Medulla oblongata (tissue), 1 donor: ENCODE measurements at regions not wholly inside any gene's neighbourhood (a gene's known extent, or its start where the extent isn't known, plus 50 kb on each side); places are given as distances from the start of the nearest gene placed in this dataset.

Experiments used
- DNase-seq: peaks from one replicate; pipeline ENCODE4 v3.0.0-alpha.2; 2015; ENCODE audit errors: extremely low spot score

GRCh38 chr3:94990952-94991705, 928.3 kb downstream of the NSUN3 start:
- no peak for DNase-seq

DNA sequence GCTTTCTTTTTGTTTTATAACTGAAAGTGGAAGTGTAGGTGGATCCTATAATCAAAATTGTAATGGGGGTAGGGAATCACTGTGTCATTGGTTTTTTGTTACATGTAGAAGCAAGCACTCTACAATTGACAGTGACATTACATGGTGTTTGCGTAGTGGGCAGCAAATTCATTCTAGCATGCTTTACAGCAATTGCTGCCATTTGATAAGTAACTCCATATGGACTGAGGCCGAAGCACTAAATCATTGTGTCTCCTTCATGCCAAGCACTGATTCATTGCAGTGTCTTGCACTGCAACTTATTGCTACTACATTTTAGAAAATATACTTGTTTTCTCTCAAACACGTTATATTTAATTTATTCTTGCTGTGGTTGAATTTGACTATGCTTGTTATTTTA, 933.9 kb downstream of the NSUN3 start:
- DNase-seq: no peak

DNA sequence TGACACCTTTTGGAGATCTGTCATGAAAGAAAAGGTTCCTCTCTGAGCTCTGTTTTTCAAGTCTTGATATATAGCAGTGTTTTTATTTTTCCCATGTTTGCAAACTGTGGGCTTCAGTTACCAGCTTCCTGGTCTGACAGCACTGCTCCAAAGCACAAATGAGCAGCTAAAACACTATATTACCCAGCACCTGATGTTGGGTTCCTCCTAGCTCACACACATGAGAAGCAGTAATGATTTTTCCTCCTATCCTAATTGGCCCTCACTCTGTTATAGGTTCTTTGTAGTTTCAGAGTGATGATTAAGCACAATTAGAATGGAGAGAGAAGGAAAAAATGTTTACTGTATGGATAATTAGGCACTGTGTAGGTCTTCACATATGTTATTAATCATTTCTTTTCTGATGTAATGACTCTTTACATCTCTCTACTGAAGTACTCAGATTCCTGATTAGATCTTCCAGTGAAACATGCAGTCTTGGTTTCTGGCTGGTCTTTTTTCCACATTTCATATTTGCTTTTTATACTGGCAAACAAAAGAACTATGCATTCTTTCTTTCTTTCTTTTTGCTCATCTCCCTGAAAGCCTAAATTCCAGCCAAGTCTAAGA, 939.7 kb downstream of the NSUN3 start:
- no peak for DNase-seq

DNA sequence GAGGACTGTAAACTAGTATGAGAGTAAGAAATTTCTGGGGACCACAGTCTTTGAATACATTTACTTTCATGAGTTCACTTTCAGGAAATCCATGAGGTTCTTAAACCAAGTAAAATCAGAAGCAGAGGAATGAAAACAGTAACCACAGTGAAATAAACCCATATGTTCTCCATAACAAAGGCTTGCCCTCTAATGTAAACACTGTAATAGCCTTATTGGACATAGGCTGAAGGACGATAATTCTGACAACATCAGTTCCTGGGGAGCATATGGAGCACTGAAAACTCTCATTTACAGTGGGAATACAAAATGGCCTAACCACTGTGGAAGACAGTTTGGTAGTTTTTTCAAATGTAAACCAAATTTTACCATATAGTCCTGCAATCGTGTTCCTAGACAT, 965.8 kb downstream of the NSUN3 start:
- no peak for DNase-seq

- no peak for DNase-seq
Measured at GRCh38 chr3:95029644-95030043, 966.8 kb downstream of the NSUN3 start.

- no peak for DNase-seq
Measured at GRCh38 chr3:95036526-95037021, 973.7 kb downstream of the NSUN3 start.

DNA sequence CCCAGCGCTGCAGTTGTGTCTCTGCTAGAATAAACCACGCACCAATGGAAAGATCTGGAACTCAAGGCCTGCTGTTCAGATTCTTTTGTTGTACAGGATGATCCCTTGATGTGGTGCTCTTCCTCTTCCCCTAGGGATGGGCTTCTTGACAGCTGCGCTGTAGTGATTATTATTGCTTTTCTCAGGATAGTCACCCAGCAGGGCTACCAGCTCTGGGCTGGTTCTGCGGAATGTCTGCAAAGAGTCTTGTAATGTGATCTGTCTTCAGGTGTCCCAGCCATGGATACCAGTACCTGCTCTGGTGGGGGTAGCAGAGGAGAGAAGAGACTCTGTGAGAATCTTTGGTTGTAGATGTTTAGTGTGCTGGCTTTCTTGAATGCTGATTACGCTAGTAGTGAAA, 974.2 kb downstream of the NSUN3 start:
- no peak for DNase-seq

GRCh38 chr3:95037927-95038326, 975.1 kb downstream of the NSUN3 start:
- no peak for DNase-seq

GRCh38 chr3:95044101-95044500, 981.2 kb downstream of the NSUN3 start:
- DNase-seq: no peak

GRCh38 chr3:95048564-95048963, 985.7 kb downstream of the NSUN3 start:
- DNase-seq: no peak

- no peak for DNase-seq
Measured at GRCh38 chr3:95049841-95050240, 987.0 kb downstream of the NSUN3 start.

GRCh38 chr3:95055288-95055687, 992.4 kb downstream of the NSUN3 start:
- no peak for DNase-seq

DNA sequence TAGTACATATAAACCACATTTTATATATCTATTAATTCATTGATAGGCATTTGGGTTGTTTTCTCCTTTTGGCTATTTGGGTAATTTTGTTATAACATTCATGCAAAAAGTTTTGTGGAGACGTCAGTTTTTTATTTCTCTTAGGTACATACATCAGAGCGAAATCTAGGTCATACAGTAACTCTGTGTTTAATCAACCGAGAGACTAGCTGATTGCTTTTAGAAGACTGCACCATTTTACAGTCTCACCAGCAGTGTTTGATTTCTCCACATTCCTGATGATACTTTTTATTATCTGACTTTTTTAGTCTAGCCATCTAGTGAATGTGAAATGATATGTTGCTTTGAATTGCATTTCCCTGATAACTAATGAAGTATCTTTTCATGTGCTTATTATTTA, 1019.3 kb downstream of the NSUN3 start:
- DNase-seq: no peak

- DNase-seq: no peak
Measured at GRCh38 chr3:95084738-95085137, 1021.9 kb downstream of the NSUN3 start.

DNA sequence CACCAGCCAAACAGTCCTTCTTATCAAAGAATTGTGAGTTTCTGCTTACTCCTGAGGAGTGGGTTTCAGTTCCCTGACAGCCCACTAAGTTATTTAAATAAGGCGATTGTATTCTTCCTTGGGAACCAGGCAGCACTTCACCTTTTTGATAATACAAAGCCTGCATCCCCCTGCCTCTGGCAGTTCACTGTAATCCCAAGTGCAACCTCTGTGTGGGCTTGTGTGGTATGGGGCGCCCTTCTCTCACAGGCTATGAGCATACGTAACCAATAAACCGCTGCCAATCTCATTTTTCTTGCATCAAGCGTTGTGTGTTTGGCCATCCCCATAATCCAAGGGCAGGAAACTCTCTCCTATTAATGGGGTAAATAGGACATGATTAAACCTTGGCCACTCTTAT, 1025.6 kb downstream of the NSUN3 start:
- no peak for DNase-seq

DNA sequence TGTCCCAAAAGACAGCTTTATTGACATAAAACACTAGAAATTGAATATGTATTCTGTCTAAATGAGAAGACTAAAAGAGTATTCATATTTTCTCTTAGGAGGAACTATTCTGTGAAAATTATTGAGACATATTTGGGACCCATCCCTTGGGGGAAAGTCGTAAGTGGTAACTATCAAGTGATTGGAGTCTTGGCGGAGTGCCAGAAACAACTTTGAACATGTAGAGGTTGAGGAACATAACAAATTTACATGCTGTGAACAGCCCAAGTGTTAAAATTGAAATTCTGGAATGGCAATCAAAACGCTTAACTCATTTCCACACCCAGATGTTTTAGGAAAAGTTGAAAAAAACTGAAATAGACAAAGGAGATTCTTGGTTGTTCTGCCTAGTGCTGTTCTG, 1034.6 kb downstream of the NSUN3 start:
- DNase-seq: no peak

GRCh38 chr3:95120921-95121320, 1058.1 kb downstream of the NSUN3 start:
- no peak for DNase-seq

GRCh38 chr3:95123104-95123503, 1060.2 kb downstream of the NSUN3 start:
- DNase-seq: no peak

DNA sequence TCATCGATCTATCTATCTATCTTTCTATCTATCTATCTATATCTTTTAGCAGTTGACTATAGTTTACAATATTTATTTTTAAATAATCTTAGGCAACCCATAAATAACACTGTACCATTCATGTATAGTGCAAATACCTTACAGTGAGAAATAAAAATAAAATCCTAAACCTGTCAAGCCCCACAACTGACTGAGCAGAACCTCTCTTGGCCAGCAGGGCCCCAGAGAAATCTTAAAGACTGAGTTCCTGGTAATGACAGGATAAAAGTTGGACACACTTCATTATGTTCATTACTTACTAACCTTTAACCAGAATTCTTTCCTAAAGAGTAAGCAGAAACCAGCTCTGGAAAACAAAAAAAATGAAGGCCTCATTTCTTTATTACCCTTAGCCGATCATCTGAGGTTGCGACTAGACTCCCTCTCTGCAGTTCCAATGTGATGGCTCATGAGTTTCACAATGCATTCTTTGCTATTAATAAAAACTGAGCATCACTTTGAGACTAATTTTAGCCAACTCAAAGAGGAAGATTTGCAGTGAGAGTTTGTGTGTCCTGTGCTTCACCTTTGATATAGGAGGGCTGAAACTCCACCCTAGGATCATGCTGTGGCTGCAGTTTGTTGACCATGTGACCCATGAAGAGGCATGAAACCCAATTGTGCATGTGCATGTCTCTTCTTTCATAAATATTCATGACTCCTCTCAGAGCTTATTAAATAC, 1072.0 kb downstream of the NSUN3 start:
- no peak for DNase-seq

DNA sequence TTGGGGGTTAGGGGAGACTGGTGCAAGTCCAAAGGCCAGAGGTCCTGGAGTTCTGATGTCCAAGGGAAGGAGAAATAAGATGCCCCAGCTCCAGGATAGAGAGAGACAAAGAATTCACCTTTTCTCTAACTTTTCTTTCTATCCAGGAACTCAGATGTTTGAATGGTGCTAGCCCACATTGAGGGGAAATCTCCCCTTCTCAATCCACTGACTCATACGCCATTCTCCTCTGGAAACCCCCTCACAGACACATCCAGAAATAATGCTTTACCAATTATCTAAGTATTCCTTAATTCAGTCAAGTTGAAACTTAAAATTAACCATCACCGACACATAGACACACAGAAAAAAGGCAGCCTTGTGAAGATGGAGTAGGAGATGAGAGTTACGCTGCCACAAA, 1085.2 kb downstream of the NSUN3 start:
- DNase-seq: no peak

DNA sequence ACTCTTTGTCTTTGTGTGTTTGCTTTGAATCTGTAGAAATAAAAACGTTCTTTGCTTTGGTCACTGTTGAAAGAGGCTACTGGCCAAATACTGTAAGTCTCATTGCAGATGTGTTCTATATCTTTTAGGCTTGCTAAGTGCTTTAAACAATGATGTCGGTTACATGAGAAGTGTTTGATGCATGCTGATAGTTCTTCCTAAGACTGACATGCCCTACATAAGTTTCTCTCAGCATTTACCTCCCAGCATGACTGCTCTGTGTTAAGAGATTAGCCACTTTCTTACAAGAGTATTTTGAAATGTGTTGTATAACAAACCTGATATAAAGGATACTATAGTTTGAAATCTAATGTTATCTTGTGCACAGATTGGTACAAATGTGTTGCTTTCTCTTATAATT, 1088.7 kb downstream of the NSUN3 start:
- DNase-seq: no peak

GRCh38 chr3:95154766-95155165, 1091.9 kb downstream of the NSUN3 start:
- no peak for DNase-seq

DNA sequence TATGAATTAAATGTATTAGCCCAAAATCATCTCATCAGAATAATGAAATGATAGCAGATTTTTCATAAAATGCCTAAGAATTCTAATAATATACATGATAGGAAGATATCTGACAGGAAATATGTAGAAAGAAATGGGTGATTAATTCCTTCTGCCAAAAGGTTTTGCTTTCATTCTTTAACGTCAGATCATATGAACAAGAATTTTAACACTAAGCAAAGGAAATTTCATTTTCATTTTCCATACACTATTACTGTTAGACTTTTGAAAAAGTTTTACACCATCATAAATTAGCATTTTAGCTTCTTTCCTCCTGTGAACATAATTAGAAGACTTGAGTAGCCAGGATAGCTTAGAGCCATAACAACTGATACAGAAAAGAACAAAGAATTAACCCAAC, 1099.9 kb downstream of the NSUN3 start:
- no peak for DNase-seq
